Psoas muscle (tissue), 7 donors: ENCODE measurements at regions not wholly inside any gene's neighbourhood (a gene's known extent, or its start where the extent isn't known, plus 50 kb on each side); places are given as distances from the start of the nearest gene placed in this dataset.
A peak's percentile ranks its signal among the peaks of the same experiment; 100 is the strongest.

Experiments
- ATAC-seq, 4 donors: fragments of 200-7000 bp; cut with Tn5 transposase; one replicate each; pipeline ENCODE4 v1.9.1; 2020; ENCODE audit warnings: moderate library complexity in 3 of 4, mild to moderate bottlenecking in 2 of 4
- DNase-seq, 2 donors: peaks; one replicate each; pipeline ENCODE4 v3.0.0-alpha.2; 2020
- H3K27ac ChIP-seq: fragments of 200-600 bp; one replicate; pipeline ENCODE4 v1.8.0; 2022
- H3K27me3 ChIP-seq, 3 donors: fragments of 200-600 bp in 1 of 3; one replicate each; pipeline versions ENCODE4 v1.6.1 to v1.8.0; 2013 to 2022; ENCODE audit warnings: low read length in 2 of 3, mild to moderate bottlenecking in 2 of 3, moderate library complexity in 1 of 3; ENCODE audit not compliant: insufficient read depth in 3 of 3
- H3K36me3 ChIP-seq, 2 donors: fragments of 200-600 bp in 1 of 2; one replicate each; pipeline versions ENCODE4 v1.6.1 to v1.8.0; 2013 to 2022; ENCODE audit warnings: low read depth in 1 of 2, mild to moderate bottlenecking in 1 of 2, moderate library complexity in 1 of 2; ENCODE audit not compliant: insufficient read depth in 1 of 2
- H3K4me1 ChIP-seq: fragments of 200-600 bp; one replicate; pipeline ENCODE4 v1.8.0; 2022
- H3K4me3 ChIP-seq: fragments of 200-600 bp; one replicate; pipeline ENCODE4 v1.8.0; 2022; ENCODE audit warnings: mild to moderate bottlenecking
- H3K9me3 ChIP-seq: fragments of 200-600 bp; one replicate; pipeline ENCODE4 v1.8.0; 2022
- CTCF ChIP-seq: fragments of 200-600 bp; IDR thresholded peaks from one replicate; pipeline ENCODE4 v1.8.0; 2022; ENCODE audit warnings: antibody characterized with exemption
- WGBS, 3 donors: extraction: QIAGEN DNeasy Blood & Tissue Kit; methylation state at CpG; one replicate each; pipeline versions ENCODE4 v1.1.6 to v1.1.7; 2013; 5-methylcytosine and 5-hydroxymethylcytosine counted together
- intact Hi-C, 2 donors: fragments of 100-400 bp; cut with DNase I; formaldehyde crosslinking; loops; one replicate each; pipeline versions ENCODE4 v1.11.0 to v1.14.2; 2022
- donor health status: healthy with polysubstance abuse.
- donor health status: DM: no; HTN: no; CAD: no; lungs with moderate emphysema.
- donor health status: Bipolar disorder and iron deficiency.
- donor health status: healthy.
- donor health status: DM: yes; HTN: yes; CAD: no.
- donor health status: DM: no; HTN: no; CAD: no.
- donor health status: DM: yes; HTN: yes; CAD: no.

GRCh38 chr21:39014747-39015146 lies 168.5 kb downstream of the PSMG1 start:
- ATAC-seq = peak in 2 of 4 donors; percentile 27 to 28
- H3K9me3 ChIP-seq = no peaks in the 10 kb centered on the region
- no peak for DNase-seq
- no peak overlapping the region for H3K4me3 ChIP-seq
- no peak for TF ChIP-seq CTCF
- no peak overlapping the region for H3K27ac ChIP-seq
- 92 to 95% (median 93%) methylated on average over 9 of the region's 9 CpGs for WGBS, 3 donors
- no peaks in the 10 kb centered on the region for H3K36me3 ChIP-seq
- intact Hi-C loops = no loop called here
- H3K27me3 ChIP-seq = no peaks in the 10 kb centered on the region
- H3K4me1 ChIP-seq = no peaks in the 10 kb centered on the region

GRCh38 chr21:39012326-39013230 lies 170.7 kb downstream of the PSMG1 start:
- Histone ChIP-seq H3K27ac (no peak overlapping the region), H3K36me3 (no peaks in the 10 kb centered on the region), H3K4me1 (peaks cover under 1% of the 10 kb centered on the region), H3K9me3 (no peaks in the 10 kb centered on the region), H3K4me3 (no peak overlapping the region), H3K27me3 (no peaks in the 10 kb centered on the region)
- ATAC-seq (no peak), DNase-seq (no peak)
- no peak for TF ChIP-seq CTCF
- WGBS, 3 donors = 90 to 93% (median 91%) methylated on average over 15 of the region's 15 CpGs
- intact Hi-C loops = no loop called here

GRCh38 chr21:39011911-39012310 lies 171.3 kb downstream of the PSMG1 start:
- Histone ChIP-seq H3K36me3 (no peaks in the 10 kb centered on the region), H3K4me3 (no peak overlapping the region), H3K27me3 (no peaks in the 10 kb centered on the region), H3K27ac (no peak overlapping the region), H3K9me3 (no peaks in the 10 kb centered on the region), H3K4me1 (peaks cover 6% of the 10 kb centered on the region)
- intact Hi-C loops = no loop called here
- DNase-seq = no peak
- TF ChIP-seq CTCF = no peak
- no peak for ATAC-seq
- WGBS, 3 donors = 93 to 100% (median 98%) methylated on average over 3 of the region's 3 CpGs

- intact Hi-C loops = no loop called here
- peaks cover 6% of the 10 kb centered on the region for H3K4me1 ChIP-seq
- H3K27me3 ChIP-seq = no peaks in the 10 kb centered on the region
- no peaks in the 10 kb centered on the region for H3K36me3 ChIP-seq
- H3K4me3 ChIP-seq = no peak overlapping the region
- TF ChIP-seq CTCF = no peak
- no peak for ATAC-seq
- DNase-seq = no peak
- H3K9me3 ChIP-seq = no peaks in the 10 kb centered on the region
- no peak overlapping the region for H3K27ac ChIP-seq
- 81 to 87% (median 82%) methylated on average over 16 of the region's 16 CpGs for WGBS, 3 donors
Observed at GRCh38 chr21:39010629-39011404, 172.4 kb downstream of the PSMG1 start.
